SIG-M5 treated with dmso at 0.1 percent for 504 hours (cell line): ENCODE measurements at regions not wholly inside any gene's neighbourhood (a gene's known extent, or its start where the extent isn't known, plus 50 kb on each side); places are given as distances from the start of the nearest gene placed in this dataset.
"Not testable (repeated sequence)": the region's sequence is repeated elsewhere in the genome, so short reads cannot be mapped to it uniquely, and the experiment has no call there.

Experiments
- DNase-seq: peaks from one replicate; lab custom pipeline; 2025; ENCODE audit not compliant: unreplicated experiment; lab: John Stamatoyannopoulos, UW

DNA sequence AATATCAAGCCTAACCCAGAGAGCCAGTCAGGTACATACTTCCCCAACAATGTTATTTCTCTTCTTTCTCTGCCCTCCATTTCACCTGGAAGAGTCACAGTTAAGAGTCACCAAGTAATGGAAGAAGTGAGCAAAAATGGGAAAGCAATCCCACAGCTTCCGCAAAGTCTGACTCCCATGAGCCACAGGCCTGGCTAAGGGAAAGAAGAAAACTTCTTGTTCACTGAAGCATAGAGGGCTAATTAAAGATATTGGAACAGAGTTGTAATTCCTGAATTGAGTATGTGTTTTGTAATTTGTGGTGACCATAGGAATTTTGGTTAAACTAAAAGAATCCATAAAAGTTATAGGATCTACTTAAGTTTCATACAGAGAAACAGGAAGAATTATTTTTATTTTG, 830.9 kb upstream of the PCDH20 start:
- DNase-seq: no peak

DNA sequence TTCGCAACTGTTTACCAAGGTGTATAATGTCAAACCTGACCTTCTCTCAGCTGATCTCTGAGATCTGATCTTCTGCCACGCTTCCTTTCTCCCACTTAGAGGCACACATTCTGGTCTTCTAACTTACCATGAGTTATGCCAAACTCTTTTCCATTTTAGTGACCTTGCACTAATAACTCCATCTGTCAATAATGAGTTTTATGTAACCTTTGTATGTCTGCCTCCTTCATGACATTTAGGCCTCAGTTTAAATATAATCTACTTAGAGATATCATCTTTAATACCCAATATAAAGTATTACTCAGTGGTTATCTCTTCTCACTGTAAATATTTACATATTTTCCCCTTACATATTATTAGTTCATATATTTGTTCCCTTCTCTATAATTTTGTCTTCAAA, 827.5 kb upstream of the PCDH20 start:
- no peak for DNase-seq

GRCh38 chr13:62234780-62235440, 819.3 kb upstream of the PCDH20 start:
- no peak for DNase-seq

DNA sequence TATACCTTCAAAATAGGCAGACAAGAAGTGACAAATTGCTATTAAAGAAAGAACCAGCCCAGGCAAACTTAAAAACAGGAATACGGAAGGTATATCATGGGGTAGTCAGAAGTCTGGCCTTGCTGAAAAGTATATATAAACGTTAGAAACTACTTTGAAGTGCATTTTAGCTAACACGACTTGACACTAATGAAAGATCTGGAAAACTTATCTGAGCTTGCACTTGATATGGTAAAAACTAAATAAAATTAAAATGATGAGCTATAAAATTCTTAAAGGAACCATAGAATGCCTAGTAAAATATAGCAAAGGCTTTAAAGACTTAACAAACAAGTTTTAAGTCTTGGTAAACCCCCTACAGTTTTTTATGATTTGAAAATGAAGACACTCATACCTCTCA, 795.3 kb upstream of the PCDH20 start:
- DNase-seq: no peak

DNA sequence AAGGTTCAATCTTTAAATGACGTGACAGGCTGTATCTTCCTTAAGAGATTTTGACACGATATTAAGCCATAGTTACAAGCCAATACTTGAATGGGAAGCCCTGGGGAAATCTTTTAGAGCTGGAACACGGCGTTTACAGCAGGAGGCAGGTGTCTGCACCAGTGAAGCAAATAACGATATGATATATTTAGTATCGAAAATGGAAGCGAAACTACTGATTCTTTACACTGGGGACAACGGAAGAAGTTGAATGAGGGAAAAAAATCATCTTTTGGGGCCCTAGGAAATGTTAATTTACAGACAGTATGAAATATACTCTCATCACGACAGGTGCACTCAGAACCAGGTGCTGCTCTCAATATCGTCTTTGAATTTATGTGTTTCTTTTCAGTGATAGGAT, 793.9 kb upstream of the PCDH20 start:
- DNase-seq: no peak

DNA sequence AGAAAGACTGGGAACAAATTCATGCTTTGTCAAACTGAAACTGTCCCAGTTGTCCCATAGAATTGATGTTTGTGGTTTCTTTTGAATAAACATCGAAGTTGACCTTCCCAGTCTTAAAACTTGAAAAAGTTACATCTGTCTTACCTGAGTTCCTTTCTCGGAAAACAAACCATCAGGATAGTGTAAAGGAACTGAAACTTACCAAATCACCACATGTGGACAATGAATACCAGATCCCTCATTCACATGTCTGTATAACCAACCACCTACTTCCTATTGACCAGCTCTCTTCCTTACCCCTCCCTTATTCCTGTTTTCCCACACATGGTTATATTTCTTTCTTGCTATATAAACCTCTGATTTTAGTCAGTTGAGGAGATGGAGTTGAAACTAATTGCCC, 791.7 kb upstream of the PCDH20 start:
- no peak for DNase-seq

DNA sequence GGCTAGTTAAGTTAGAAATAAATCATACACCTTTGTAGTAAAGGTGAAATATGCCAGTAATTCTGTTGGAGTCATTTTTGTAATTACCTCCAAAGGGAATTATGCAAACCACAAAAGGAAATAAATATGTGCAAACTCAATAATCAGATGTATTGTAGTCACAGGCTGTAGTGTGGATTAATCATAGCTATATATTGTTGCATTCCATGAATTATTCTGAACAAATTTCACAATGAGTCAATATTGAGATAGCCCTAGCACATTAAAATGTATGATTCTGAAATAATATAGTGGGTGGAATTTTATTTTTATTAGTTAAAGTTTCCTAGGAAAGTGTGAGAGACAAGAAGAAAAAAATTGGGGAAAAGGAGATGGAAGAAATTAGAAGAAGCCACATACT, 790.5 kb upstream of the PCDH20 start:
- no peak for DNase-seq

- DNase-seq: no peak
Measured at GRCh38 chr13:62205273-62205672, 789.6 kb upstream of the PCDH20 start.

GRCh38 chr13:62194371-62194770, 778.7 kb upstream of the PCDH20 start:
- no peak for DNase-seq

DNA sequence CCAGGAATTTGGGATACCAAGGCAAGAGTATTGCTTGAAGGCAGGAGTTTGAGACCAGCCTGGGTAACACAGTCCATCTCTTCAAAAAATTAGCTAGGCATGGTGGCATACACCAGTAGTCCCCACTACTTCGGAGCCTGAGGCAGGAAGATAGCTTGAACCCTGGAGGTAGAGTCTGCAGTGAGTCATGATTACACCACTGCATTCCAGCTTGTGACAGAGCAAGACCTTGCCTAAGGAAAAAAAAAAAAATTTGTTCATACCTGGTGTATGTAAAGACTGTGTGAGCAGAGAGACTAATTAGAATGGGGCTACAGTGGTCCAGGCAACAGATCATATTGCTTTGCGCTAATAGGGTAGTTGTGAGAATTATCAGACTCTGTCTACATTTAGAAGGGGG, 778.3 kb upstream of the PCDH20 start:
- no peak for DNase-seq

- DNase-seq: no peak
Measured at GRCh38 chr13:62185631-62186255, 770.1 kb upstream of the PCDH20 start.

GRCh38 chr13:62176051-62176450, 760.4 kb upstream of the PCDH20 start:
- DNase-seq: no peak

GRCh38 chr13:62173958-62174357, 758.3 kb upstream of the PCDH20 start:
- no peak for DNase-seq

DNA sequence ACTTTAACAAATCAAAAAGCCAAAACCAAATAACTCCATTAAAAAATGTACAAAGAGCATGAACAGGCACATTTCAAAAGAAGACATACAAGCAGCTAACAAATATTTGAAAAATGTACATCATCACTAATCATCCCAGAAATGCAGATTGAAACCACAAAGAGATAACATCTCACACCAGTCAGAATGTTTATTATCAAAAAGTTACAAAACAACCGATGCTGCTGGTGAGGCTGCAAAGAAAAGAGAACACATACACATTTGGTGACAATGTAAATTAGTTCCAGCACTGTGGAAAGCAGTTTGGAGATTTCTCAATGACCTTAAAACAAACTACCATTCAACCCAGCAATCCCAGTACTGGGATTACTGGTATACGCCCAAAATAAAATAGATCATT, 756.0 kb upstream of the PCDH20 start:
- no peak for DNase-seq

DNA sequence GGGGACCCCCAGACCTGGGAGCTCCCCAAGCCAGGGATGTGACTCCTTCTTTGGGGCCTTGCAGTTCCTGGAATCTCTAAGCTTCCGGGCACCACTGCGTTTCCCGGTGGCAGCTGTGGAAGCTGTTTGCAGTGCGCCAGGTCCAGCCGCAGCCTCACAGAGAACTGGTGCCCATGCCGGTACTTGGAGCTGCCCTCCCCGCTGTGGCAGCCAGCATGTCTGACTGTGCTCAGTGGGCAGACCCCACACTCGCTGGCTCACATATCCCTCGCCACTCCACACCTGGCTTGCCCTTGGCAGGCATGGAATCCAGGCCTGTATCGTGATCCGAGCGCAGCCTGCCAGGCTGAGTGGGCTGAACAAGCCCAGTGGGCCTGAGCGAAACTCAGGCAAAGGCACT, 753.2 kb upstream of the PCDH20 start:
- no peak for DNase-seq

DNA sequence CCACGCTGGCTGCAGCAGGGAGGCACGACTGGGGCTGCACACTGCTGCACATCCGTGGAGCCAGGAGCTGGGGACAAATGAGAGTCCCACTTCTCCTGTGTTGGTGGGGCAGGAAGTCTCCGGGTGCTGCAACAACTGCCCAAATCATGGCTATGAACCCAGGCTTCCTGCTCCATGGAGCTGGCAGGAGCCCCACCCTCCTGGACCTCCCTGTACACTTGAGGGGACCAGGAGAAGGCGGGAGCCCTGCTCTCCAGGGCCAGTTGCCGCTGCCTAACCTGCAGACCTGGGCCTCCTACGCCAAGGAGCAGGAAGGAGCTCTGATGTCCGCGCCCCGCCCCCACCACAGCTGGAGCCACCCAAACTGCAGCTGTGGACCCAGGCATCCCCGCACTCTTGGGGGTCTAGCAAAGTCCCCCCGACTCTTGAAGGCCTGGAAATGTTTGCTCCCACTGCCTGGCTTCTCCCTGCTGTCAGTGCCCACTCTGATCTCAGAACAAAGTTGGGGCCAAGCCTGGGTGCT, 752.1 kb upstream of the PCDH20 start:
- no peak for DNase-seq

GRCh38 chr13:62162860-62163259, 747.2 kb upstream of the PCDH20 start:
- DNase-seq: no peak

GRCh38 chr13:62158520-62158919, 742.9 kb upstream of the PCDH20 start:
- DNase-seq: no peak

- not testable (repeated sequence) for DNase-seq
Measured at GRCh38 chr13:62151724-62152123, 736.1 kb upstream of the PCDH20 start.

DNA sequence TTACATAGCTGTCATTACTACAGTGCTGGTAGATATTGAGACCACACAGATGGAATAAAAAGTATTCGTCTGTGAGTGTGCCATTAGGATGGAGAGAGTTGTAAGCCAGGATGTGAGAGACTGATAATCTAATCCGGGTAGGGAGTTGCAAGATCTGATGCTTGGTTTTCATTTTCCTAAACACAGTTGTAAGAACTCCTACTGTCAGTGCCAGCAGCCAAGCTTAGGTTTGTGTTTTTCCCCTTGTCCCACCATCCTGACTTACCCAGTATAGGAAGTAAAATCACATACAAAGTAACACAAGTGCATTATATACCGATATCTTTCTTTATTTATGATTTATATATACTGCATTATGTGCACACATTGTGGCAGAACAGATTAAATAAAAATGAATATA, 726.4 kb upstream of the PCDH20 start:
- no peak for DNase-seq

DNA sequence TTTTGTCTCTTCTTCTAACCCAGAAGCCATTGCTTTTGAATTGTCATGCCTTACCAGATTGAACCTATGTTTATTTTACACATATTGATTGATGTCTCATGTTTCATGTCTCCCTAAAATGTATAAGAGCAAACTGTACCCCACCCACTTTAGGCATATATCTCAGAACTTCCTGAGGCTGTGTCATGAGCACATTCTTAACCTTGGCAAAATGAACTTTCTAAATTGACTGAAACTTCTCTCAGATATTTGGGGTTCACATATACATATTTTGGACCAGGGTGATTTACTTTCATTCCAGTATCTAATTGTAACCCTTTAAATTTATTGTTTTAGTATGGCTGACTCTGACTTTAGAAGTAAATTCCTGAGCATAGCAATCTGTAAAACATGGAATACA, 723.9 kb upstream of the PCDH20 start:
- no peak for DNase-seq

GRCh38 chr13:62137629-62138405, 722.2 kb upstream of the PCDH20 start:
- DNase-seq: no peak
